ENCODE measurements at regions not wholly inside any gene's neighbourhood (a gene's known extent, or its start where the extent isn't known, plus 50 kb on each side); places are given as distances from the start of the nearest gene placed in this dataset.
"Not testable (repeated sequence)": the region's sequence is repeated elsewhere in the genome, so short reads cannot be mapped to it uniquely, and the experiment has no call there.

DNA sequence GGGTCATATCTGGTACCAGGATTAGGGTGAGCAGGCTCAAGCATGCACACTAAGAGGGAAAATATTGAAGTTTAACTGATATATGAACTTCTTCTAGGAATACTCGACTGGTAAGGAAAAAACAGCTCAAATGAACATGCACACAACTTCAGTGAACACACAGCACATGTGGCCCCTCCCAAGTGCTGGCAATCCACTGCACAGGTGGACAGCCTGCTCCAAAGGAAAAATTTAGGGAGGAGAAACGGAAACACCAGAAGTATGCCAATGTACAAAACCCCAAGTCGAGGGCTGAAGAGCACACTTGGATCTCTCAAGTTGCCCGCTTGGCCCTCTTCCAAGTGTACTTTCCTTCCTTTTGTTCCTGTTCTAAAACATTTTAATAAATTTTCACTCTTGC is 205.0 kb upstream of the FAM47C start:
- no peaks in the 10 kb centered on the region for H3K27me3 Mint-ChIP-seq
- no peaks in the 10 kb centered on the region for H3K4me1 Mint-ChIP-seq
- H3K27ac Mint-ChIP-seq: no peak overlapping the region
- H3K9me3 Mint-ChIP-seq: no peaks in the 10 kb centered on the region
- no peak for DNase-seq
- ChIA-PET CTCF (no interaction called here), POLR2A (no interaction called here)
- no peaks in the 10 kb centered on the region for H3K36me3 Mint-ChIP-seq (ENCODE audit: low read depth)
- no peak overlapping the region for H3K4me3 Mint-ChIP-seq

DNA sequence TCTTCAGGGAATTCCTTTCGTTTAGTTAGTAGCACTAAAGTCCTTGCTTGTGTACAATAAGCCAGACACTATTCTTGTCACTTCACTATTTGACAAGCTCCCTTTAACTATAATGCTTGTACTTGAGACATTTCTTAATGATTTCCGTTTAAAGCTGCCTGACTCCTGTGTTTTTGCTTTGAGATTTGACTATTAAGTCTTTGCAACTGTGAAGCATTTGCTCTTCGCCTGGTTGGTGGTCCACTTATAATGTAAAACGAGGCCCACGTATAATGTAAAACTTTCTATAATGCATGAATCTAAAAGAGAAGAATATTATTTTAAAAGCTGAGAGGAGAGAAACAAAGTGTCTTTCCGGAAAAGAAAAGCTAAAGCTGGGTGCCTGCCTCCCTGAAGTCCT is 204.1 kb upstream of the FAM47C start:
- POLR2A ChIA-PET: no interaction called here
- CTCF ChIA-PET: no interaction called here
- Mint-ChIP-seq H3K36me3 (ENCODE audit: low read depth) (no peaks in the 10 kb centered on the region), H3K9me3 (no peaks in the 10 kb centered on the region), H3K27me3 (no peaks in the 10 kb centered on the region), H3K4me1 (no peaks in the 10 kb centered on the region), H3K27ac (no peak overlapping the region), H3K4me3 (no peak overlapping the region)
- no peak for DNase-seq

DNA sequence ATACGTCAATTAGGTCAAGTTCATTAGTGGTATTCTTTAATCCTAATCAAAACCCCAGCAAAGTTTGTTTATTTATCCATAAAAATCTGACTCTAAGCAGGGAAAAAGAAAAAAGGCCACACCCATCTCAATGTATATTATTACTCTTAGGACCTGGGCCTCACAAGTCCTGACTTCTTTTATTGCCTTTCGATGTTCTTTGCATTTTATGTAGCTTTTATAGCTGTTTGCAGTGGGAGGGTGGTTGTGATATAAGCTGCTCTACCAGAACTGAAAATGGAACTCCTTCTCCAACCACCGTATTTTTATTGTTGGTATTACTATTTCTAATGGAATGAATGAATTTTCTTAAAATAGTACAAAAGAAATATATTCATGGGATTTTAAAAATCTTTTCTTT is 163.3 kb upstream of the FAM47C start:
- ChIA-PET CTCF (no interaction called here), POLR2A (no interaction called here)
- Mint-ChIP-seq H3K27me3 (no peaks in the 10 kb centered on the region), H3K9me3 (no peaks in the 10 kb centered on the region), H3K4me1 (no peaks in the 10 kb centered on the region), H3K4me3 (no peak overlapping the region), H3K36me3 (ENCODE audit: low read depth) (no peaks in the 10 kb centered on the region), H3K27ac (no peak overlapping the region)
- no peak for DNase-seq

DNA sequence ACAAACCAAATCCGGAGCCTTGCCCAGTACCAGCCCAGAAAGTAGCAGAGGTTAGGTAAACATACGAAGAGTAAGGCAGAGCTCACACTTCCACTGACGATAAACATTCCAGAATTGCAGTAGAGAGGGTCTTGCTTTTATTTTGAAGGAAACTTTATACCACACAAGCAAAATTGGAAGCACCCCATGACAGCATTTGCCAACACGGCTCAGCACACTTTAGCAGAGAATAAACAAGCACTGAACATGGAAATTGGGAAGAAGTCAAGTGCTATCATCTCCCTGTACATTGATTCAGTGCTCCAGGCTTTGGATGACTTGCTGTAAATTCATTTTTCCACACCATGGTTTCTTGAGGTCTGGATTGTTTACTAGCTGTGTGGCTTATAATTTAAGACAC is 160.7 kb upstream of the FAM47C start:
- POLR2A ChIA-PET: no interaction called here
- Mint-ChIP-seq H3K27me3 (no peaks in the 10 kb centered on the region), H3K27ac (no peak overlapping the region), H3K4me1 (no peaks in the 10 kb centered on the region), H3K4me3 (no peak overlapping the region), H3K9me3 (no peaks in the 10 kb centered on the region), H3K36me3 (ENCODE audit: low read depth) (no peaks in the 10 kb centered on the region)
- CTCF ChIA-PET: no interaction called here
- DNase-seq: no peak

DNA sequence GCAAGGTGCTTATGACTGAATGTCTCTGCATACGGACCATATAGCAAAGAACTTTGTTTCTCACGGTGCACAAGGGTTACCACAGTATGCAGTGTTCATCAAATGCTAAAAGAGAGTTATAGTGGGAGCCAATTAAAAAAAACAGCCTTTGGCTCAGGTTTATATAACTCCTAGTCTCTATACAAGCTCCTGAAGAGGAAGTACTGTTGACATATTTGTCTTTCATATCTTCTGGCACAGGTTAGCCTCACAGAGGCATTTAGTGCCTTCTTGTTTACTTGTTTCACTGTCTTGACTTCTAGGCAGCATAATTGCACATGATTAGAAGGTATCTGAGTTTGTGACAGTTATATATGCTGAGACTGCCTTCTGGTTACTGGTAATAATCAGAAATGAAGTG is 158.8 kb upstream of the FAM47C start:
- H3K27ac Mint-ChIP-seq: no peak overlapping the region
- H3K4me1 Mint-ChIP-seq: no peaks in the 10 kb centered on the region
- no peaks in the 10 kb centered on the region for H3K36me3 Mint-ChIP-seq (ENCODE audit: low read depth)
- H3K9me3 Mint-ChIP-seq: no peaks in the 10 kb centered on the region
- ChIA-PET CTCF (no interaction called here), POLR2A (no interaction called here)
- DNase-seq: no peak
- H3K27me3 Mint-ChIP-seq: no peaks in the 10 kb centered on the region
- no peak overlapping the region for H3K4me3 Mint-ChIP-seq

DNA sequence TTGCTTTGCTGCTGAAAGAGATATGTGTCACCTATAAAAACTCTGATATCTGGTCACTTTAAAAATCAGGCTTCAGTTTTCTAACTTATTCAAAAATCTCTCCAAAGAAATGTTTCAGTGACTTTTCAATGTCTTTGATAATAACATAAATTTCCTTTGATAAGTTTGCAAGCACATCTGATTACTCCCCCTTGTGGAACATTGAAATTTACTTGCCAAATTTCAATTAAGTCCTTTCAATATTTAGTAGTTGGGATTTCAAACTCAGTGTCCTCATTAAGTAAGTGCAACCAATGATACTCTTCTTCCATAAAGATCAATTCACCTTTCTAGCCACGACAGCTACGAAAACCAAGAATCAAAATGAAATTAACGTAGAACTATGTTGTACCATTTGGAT is 151.3 kb upstream of the FAM47C start:
- DNase-seq: no peak
- ChIA-PET CTCF (no interaction called here), POLR2A (no interaction called here)
- Mint-ChIP-seq H3K27ac (no peak overlapping the region), H3K4me1 (no peaks in the 10 kb centered on the region), H3K27me3 (no peaks in the 10 kb centered on the region), H3K9me3 (no peaks in the 10 kb centered on the region), H3K4me3 (no peak overlapping the region), H3K36me3 (ENCODE audit: low read depth) (no peaks in the 10 kb centered on the region)

DNA sequence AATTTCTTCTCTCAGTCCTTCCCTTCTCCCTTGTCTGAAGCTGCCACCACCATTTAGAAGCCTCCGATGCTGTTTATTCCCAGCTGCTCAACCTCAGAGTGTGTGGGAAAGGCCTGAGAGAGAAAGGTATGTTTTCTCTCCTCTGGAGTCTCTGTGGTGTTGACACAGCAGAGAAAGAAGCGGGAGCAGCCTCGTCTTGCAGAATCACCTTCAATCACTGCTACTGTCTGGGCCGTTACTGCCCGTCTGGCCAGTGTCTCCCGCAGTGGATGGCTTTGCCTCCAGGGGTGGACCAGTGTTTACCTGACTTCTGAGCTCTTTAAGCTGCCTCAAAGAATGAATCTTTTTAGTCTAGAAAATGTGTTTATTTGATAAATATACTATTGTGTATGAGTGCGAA is 148.9 kb upstream of the FAM47C start:
- Mint-ChIP-seq H3K36me3 (ENCODE audit: low read depth) (no peaks in the 10 kb centered on the region), H3K9me3 (no peaks in the 10 kb centered on the region), H3K27ac (no peak overlapping the region), H3K27me3 (no peaks in the 10 kb centered on the region), H3K4me3 (no peak overlapping the region), H3K4me1 (no peaks in the 10 kb centered on the region)
- POLR2A ChIA-PET: no interaction called here
- no peak for DNase-seq
- CTCF ChIA-PET: no interaction called here

DNA sequence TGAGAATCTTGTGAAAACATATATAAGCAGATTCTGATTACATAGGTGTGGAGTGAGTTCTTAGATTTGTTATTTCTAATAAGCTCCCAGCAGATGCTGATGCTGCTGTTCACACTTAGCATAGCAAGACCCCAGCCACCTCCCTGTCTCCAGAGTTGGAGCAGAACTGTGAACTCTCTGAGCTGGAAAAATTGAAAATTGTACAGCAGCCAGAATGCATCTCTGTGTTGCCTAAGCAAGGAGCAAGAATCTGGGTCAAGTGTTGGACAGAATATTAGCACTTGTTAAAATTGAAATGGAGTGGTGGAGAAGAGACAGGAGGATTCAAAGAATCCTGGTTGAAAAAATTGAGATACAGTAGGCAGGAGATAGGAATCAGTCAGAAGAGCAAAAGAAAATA is 146.6 kb upstream of the FAM47C start:
- no peaks in the 10 kb centered on the region for H3K36me3 Mint-ChIP-seq (ENCODE audit: low read depth)
- H3K27ac Mint-ChIP-seq: no peak overlapping the region
- POLR2A ChIA-PET: no interaction called here
- H3K4me3 Mint-ChIP-seq: no peak overlapping the region
- no peaks in the 10 kb centered on the region for H3K27me3 Mint-ChIP-seq
- no peaks in the 10 kb centered on the region for H3K4me1 Mint-ChIP-seq
- no peaks in the 10 kb centered on the region for H3K9me3 Mint-ChIP-seq
- CTCF ChIA-PET: no interaction called here
- DNase-seq: no peak

DNA sequence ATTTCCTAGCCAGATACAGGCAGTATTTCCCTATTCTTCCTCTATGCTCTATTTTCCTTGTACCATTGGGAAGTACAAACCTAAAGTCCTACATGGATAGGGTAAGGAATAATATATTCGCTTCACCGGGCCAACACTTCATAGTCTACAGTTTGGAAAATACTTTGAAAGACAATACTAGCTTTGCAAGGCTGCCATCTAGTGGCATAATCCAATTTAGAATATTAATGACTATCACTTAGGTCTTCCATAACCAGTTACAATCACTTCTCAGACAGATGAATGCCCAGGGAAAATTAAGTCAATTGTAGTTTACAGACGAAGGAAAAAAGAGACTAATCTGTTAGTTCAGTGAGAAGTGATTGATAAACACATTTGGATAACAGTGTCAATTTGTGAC is 141.0 kb upstream of the FAM47C start:
- H3K36me3 Mint-ChIP-seq (ENCODE audit: low read depth): no peaks in the 10 kb centered on the region
- CTCF ChIA-PET: no interaction called here

DNA sequence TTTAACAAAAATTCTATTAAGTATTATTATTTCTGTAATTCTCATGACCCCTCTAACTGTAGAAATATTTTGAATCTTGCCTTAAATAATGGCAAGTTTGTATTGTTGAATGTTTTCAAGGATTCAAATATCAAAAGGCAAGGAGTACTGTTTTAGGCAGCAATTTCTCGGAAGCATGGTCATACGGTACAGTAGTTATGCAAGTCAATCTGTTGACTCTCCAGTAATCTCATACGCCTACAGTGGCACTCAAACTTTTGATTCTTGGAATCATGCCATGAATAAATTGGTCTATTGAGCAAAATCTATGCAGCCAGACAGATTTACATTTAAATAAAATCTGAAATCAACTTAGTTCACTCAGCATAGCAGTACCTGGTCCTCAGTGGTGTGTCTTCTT is 139.6 kb upstream of the FAM47C start:
- ChIA-PET POLR2A (no interaction called here), CTCF (no interaction called here)
- Mint-ChIP-seq H3K27me3 (no peaks in the 10 kb centered on the region), H3K4me1 (no peaks in the 10 kb centered on the region), H3K27ac (no peak overlapping the region), H3K36me3 (ENCODE audit: low read depth) (no peaks in the 10 kb centered on the region), H3K4me3 (no peak overlapping the region), H3K9me3 (no peaks in the 10 kb centered on the region)
- DNase-seq: no peak

More for the DNA sequence above, 141.0 kb upstream of the FAM47C start:
- POLR2A ChIA-PET: no interaction called here
- Mint-ChIP-seq H3K4me3 (no peak overlapping the region), H3K9me3 (no peaks in the 10 kb centered on the region), H3K4me1 (no peaks in the 10 kb centered on the region), H3K27ac (no peak overlapping the region), H3K27me3 (no peaks in the 10 kb centered on the region)
- DNase-seq: no peak

DNA sequence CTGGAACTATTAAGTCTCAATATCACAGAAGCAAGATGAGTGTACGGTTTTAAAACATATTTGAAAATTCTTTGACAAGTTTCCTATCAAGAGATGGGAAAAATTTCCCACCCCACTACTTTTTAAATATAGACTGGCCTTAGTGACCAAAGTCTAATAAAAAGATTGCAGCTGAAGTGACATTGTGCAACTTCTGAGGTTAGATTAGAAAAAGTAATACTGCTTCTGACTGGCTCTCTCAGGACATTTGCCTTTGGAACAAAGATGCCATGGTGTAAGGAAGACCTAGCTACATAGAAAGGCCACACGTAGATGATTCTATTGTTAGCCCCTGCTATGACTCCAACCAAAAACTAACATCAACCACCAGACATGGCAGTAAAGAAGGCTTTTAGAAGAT is 138.7 kb upstream of the FAM47C start:
- Mint-ChIP-seq H3K4me1 (no peaks in the 10 kb centered on the region), H3K27me3 (no peaks in the 10 kb centered on the region), H3K27ac (no peak overlapping the region), H3K36me3 (ENCODE audit: low read depth) (no peaks in the 10 kb centered on the region), H3K4me3 (no peak overlapping the region), H3K9me3 (no peaks in the 10 kb centered on the region)
- CTCF ChIA-PET: no interaction called here
- POLR2A ChIA-PET: no interaction called here
- no peak for DNase-seq

DNA sequence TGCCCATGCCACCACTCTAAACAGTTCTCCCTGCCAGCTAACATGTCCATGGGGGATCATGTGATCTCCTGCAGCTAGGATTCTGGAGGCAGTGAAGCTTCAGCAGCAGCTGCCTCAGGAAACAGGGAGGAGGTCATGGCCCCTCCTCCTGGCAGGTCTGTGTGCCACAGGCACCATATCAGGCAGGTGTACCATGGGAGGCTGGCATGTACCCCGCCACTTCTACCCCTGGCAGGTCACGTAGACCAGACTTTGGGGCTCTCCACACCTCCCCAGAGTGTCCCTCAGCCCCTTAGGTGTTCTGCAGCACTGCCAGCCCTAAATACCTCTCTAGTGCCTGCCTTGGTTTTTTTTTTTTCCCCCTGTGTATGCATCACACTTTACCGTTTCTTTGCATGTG is 110.5 kb upstream of the FAM47C start:
- Mint-ChIP-seq H3K27me3 (no peaks in the 10 kb centered on the region), H3K36me3 (ENCODE audit: low read depth) (no peaks in the 10 kb centered on the region), H3K4me3 (no peak overlapping the region), H3K9me3 (no peaks in the 10 kb centered on the region), H3K27ac (no peak overlapping the region), H3K4me1 (no peaks in the 10 kb centered on the region)
- no peak for DNase-seq
- POLR2A ChIA-PET: no interaction called here
- CTCF ChIA-PET: no interaction called here

DNA sequence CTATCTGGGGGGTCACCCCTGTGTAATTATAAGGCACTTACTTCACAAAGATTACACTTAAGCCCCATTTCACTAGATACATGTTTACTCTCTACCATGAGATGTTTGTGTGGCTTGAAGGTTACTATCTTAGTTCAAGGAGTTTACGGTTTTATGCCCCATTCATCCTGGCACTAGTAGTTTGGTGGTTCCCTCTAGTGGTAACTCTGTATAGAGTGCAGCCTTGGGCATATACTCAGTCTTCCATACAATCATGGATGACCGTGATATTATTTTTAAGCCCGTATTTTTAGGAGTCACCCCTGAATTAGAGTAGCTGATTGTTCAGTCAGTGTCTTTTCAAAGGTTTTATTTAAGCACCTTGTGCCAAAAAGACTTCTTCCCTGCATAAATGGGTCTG is 109.9 kb upstream of the FAM47C start:
- no peaks in the 10 kb centered on the region for H3K9me3 Mint-ChIP-seq
- no peak overlapping the region for H3K27ac Mint-ChIP-seq
- CTCF ChIA-PET: no interaction called here
- no peaks in the 10 kb centered on the region for H3K4me1 Mint-ChIP-seq
- no peaks in the 10 kb centered on the region for H3K36me3 Mint-ChIP-seq (ENCODE audit: low read depth)
- no peak for DNase-seq
- H3K4me3 Mint-ChIP-seq: no peak overlapping the region
- no peaks in the 10 kb centered on the region for H3K27me3 Mint-ChIP-seq
- POLR2A ChIA-PET: no interaction called here

DNA sequence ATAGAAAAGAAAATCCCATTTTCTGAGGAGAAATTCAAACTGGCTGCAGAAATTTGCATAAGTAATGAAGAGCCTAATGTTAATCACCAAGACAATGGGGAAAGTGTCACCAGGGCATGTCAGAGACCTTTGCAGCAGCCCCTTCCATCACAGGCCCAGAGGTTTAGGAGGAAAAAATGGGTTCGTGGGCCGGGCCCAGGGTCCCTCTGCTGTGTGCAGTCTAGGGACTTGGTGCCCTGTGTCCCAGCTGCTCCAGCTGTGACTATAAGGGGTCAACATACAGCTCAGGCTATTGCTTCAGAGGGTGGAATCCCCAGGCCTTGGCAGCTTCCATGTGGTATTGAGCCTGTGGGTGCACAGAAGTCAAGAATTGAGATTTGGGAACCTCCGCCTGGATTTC is 103.6 kb upstream of the FAM47C start:
- H3K27me3 Mint-ChIP-seq; H3K9me3 Mint-ChIP-seq; DNase-seq; H3K36me3 Mint-ChIP-seq (ENCODE audit: low read depth); H3K27ac Mint-ChIP-seq; POLR2A ChIA-PET; H3K4me1 Mint-ChIP-seq; CTCF ChIA-PET; H3K4me3 Mint-ChIP-seq: not testable (repeated sequence)

DNA sequence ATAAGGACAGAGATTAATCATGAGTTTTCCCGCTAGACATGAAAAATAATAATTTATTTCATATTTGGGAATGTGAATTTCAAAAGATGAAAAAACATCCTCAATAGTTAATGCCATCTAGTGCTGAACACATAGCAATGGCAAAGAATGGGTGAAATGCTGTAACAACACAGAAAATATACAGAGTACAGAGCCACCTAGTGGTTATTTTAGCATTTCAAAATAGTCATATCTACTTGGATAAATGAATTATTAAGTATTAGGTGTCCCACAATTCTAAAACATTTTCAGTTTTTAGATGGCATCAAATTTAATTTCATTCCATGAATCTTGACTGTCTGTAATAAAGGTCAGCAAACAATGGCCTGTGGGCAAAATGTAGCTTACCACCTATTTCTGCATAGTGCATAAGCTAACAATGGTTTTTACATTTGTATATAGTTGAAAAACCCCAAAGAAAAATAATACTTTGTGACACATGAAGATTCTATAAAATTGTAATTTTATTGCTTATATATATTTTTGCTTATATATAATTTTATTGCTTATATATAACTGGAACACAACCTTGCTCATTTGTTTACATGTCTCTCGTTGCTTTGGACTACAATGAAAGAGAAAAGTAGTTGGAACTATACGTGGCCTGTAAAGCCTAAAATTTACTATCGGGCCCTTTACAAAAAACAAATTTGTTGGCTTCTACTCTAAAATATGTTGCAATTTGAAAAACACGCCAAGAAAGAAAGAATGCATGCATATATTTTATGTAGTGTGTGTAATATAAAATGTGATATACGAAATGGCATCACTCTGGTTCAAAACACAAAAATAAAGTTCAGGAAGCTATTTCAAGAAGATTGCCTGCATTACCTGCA is 99.1 kb upstream of the FAM47C start:
- POLR2A ChIA-PET: no interaction called here
- Mint-ChIP-seq H3K27me3 (no peaks in the 10 kb centered on the region), H3K4me3 (no peak overlapping the region), H3K4me1 (no peaks in the 10 kb centered on the region), H3K27ac (no peak overlapping the region), H3K9me3 (no peaks in the 10 kb centered on the region), H3K36me3 (ENCODE audit: low read depth) (no peaks in the 10 kb centered on the region)
- DNase-seq: no peak
- CTCF ChIA-PET: no interaction called here
